Naive thymus-derived CD4-positive, alpha-beta T cell (primary cell): ENCODE measurements at regions not wholly inside any gene's neighbourhood (a gene's known extent, or its start where the extent isn't known, plus 50 kb on each side); places are given as distances from the start of the nearest gene placed in this dataset.

Experiments
- ATAC-seq: fragments of 150-1000 bp; cut with Tn5 transposase; 2 replicates; pipeline ENCODE4 v1.10.0; 2021; ENCODE audit warnings: mild to moderate bottlenecking, moderate library complexity
- CTCF ChIA-PET: fragments of 350-600 bp; sonication (Branson Sonifier 250); formaldehyde crosslinking; loops from one replicate; lab custom pipeline; 2021; ENCODE audit warnings: antibody characterized with exemption; lab: Charles Lee
- POLR2A ChIA-PET: fragments of 350-600 bp; sonication (Branson Sonifier 250); formaldehyde crosslinking; loops from one replicate; lab custom pipeline; 2021; ENCODE audit warnings: antibody characterized with exemption, inconsistent platforms; lab: Charles Lee
- DNase-seq, 9 donors: peaks; one replicate each; pipeline versions ENCODE4 v3.0.0 to v3.0.0-alpha.2; 2020 to 2022; ENCODE audit warnings: mixed read lengths in 1 of 9
- H3K27ac ChIP-seq: one replicate; pipeline ENCODE4 v1.7.0; 2013; ENCODE audit warnings: mild to moderate bottlenecking, low read depth, low read length, moderate library complexity
- H3K27me3 ChIP-seq, 2 donors: one replicate each; pipeline ENCODE4 v1.7.0; 2013; ENCODE audit warnings: low read length in 2 of 2, mild to moderate bottlenecking in 2 of 2, moderate library complexity in 2 of 2; ENCODE audit not compliant: control insufficient read depth in 2 of 2, insufficient read depth in 2 of 2
- H3K36me3 ChIP-seq, 3 experiments: 1 replicate in 2 of 3; 2 replicates in 1 of 3; pipeline ENCODE4 v1.7.0; 2013; ENCODE audit warnings: low read length in 3 of 3, mild to moderate bottlenecking in 3 of 3, moderate library complexity in 1 of 3; ENCODE audit not compliant: insufficient read depth in 3 of 3, control insufficient read depth in 2 of 3
- H3K4me1 ChIP-seq, 2 donors: one replicate each; pipeline ENCODE4 v1.7.0; 2013; ENCODE audit warnings: low read length in 2 of 2, mild to moderate bottlenecking in 2 of 2, moderate library complexity in 1 of 2; ENCODE audit not compliant: control insufficient read depth in 2 of 2, insufficient read depth in 2 of 2
- H3K4me3 ChIP-seq: 2 replicates; pipeline ENCODE4 v1.7.0; 2013; ENCODE audit warnings: mild to moderate bottlenecking, low read length
- H3K9me3 ChIP-seq, 3 experiments: 1 replicate in 2 of 3; 2 replicates in 1 of 3; pipeline ENCODE4 v1.7.0; 2013; ENCODE audit warnings: low read length in 3 of 3; ENCODE audit not compliant: control insufficient read depth in 2 of 3
- H3K27ac Mint-ChIP-seq, 9 donors: one replicate each; pipeline ENCODE4 v1.8.0; 2020 to 2022; ENCODE audit warnings: mixed read lengths in 9 of 9, mild to moderate bottlenecking in 8 of 9, moderate library complexity in 5 of 9, inconsistent platforms in 2 of 9
- H3K27me3 Mint-ChIP-seq, 5 donors: one replicate each; pipeline ENCODE4 v1.8.0; 2021 to 2022; ENCODE audit warnings: mixed read lengths in 5 of 5, mild to moderate bottlenecking in 1 of 5
- H3K36me3 Mint-ChIP-seq, 5 donors: one replicate each; pipeline ENCODE4 v1.8.0; 2020 to 2022; ENCODE audit warnings: mixed read lengths in 5 of 5, mild to moderate bottlenecking in 3 of 5, inconsistent platforms in 1 of 5
- H3K4me1 Mint-ChIP-seq, 7 donors: one replicate each; pipeline ENCODE4 v1.8.0; 2020 to 2022; ENCODE audit warnings: mixed read lengths in 7 of 7, mild to moderate bottlenecking in 3 of 7, inconsistent platforms in 1 of 7
- H3K4me3 Mint-ChIP-seq, 10 donors: one replicate each; pipeline ENCODE4 v1.8.0; 2020 to 2022; ENCODE audit warnings: mild to moderate bottlenecking in 10 of 10, mixed read lengths in 10 of 10, moderate library complexity in 6 of 10, inconsistent platforms in 2 of 10
- H3K9me3 Mint-ChIP-seq, 11 donors: one replicate each; pipeline ENCODE4 v1.8.0; 2020 to 2022; ENCODE audit warnings: mixed read lengths in 11 of 11, mild to moderate bottlenecking in 4 of 11, inconsistent platforms in 1 of 11, moderate library complexity in 1 of 11
- intact Hi-C, 2 donors: fragments of 100-400 bp; cut with micrococcal nuclease; formaldehyde crosslinking; loops; one replicate each; pipeline ENCODE4 v1.15.1; 2023

- Histone ChIP-seq H3K9me3 (no peaks in the 10 kb centered on the region), H3K36me3 (no peaks in the 10 kb centered on the region), H3K4me3 (no peak overlapping the region), H3K4me1 (peaks cover 4 to 8% of the 10 kb centered on the region in 2 donors), H3K27me3 (no peaks in the 10 kb centered on the region), H3K27ac (no peak overlapping the region)
- DNase-seq: no peak
- Mint-ChIP-seq H3K9me3 (peaks cover 0 to 14% (median 0%) of the 10 kb centered on the region in 11 donors), H3K4me1 (peaks cover 18 to 46% (median 39%) of the 10 kb centered on the region in 7 donors), H3K36me3 (peaks cover 0 to 11% (median 0%) of the 10 kb centered on the region in 5 donors), H3K27me3 (no peaks in the 10 kb centered on the region), H3K27ac (no peak overlapping the region), H3K4me3 (no peak overlapping the region)
- POLR2A ChIA-PET: no interaction called here
- ATAC-seq: no peak
- CTCF ChIA-PET: no interaction called here
- intact Hi-C loops: no loop called here
Measured at GRCh38 chr3:31403197-31403596, 129.5 kb upstream of the STT3B start.

DNA sequence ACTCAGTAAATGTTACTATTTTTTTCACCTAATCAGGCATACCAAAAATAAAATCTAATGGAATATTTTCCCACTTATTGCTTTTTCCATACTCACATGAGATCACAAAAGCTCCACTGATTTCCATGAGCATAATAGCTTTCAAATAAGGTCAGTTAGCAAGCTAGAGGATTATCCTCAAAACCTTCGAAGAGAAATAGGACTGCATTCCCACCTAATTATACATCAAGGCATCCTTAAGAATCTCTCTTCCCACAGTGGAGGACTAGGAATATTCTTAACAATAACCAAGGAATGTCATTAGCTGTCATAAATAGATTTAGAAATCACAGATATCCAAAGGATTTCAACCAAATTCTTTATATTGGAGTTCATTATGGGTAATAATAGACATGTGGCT lies 127.9 kb upstream of the STT3B start:
- no peaks in the 10 kb centered on the region for H3K36me3 ChIP-seq
- intact Hi-C loops: no loop called here
- Mint-ChIP-seq H3K4me3 (no peak overlapping the region), H3K9me3 (peaks cover 0 to 10% (median 0%) of the 10 kb centered on the region in 11 donors), H3K27ac (no peak overlapping the region), H3K4me1 (peaks cover 6 to 48% (median 38%) of the 10 kb centered on the region in 7 donors), H3K27me3 (no peaks in the 10 kb centered on the region), H3K36me3 (peaks cover 0 to 11% (median 0%) of the 10 kb centered on the region in 5 donors)
- no peak overlapping the region for H3K4me3 ChIP-seq
- no peak for DNase-seq
- no peak overlapping the region for H3K27ac ChIP-seq
- H3K4me1 ChIP-seq: peaks cover 0 to 1% of the 10 kb centered on the region in 2 donors
- ChIA-PET CTCF (interaction anchor here (0.9 kb wide), 1 partner anchor 60 kb away, joined by 3 read pairs; no protein-coding TSS in a partner anchor), POLR2A (interaction anchor here (1.5 kb wide), 1 partner anchor 10 kb away, joined by 3 read pairs; no protein-coding TSS in a partner anchor)
- ATAC-seq: no peak
- H3K9me3 ChIP-seq: no peaks in the 10 kb centered on the region
- H3K27me3 ChIP-seq: no peaks in the 10 kb centered on the region

DNA sequence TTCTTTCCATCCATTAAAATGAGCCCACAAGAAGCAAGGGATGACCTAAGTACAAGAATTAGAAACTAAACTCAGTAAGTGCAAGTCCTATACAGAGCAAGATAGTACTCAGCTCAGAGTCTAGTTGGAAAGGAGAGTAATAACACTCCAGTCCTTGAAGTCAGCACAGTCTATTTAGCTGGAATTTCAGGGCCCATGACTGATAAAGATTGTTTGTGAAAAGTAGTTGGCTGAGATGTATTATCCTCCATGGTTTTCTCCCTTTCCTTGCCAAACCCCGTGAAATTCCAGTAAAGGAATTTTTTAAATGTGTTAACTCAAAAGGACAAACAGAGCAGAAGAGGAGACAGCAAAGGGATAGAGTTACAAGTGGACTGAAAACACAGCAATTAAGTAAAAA lies 127.2 kb upstream of the STT3B start:
- H3K27me3 Mint-ChIP-seq: no peaks in the 10 kb centered on the region
- intact Hi-C loops: no loop called here
- H3K9me3 ChIP-seq: no peaks in the 10 kb centered on the region
- H3K36me3 ChIP-seq: no peaks in the 10 kb centered on the region
- peaks cover 4 to 43% (median 32%) of the 10 kb centered on the region in 7 donors for H3K4me1 Mint-ChIP-seq
- H3K9me3 Mint-ChIP-seq: peaks cover 0 to 8% (median 0%) of the 10 kb centered on the region in 11 donors
- ATAC-seq (no peak), DNase-seq (no peak)
- no peak overlapping the region for H3K4me3 Mint-ChIP-seq
- ChIA-PET CTCF (no interaction called here), POLR2A (interaction anchor here (1.5 kb wide), 1 partner anchor 10 kb away, joined by 3 read pairs; no protein-coding TSS in a partner anchor)
- no peak overlapping the region for H3K4me3 ChIP-seq
- no peak overlapping the region for H3K27ac ChIP-seq
- H3K27ac Mint-ChIP-seq: no peak overlapping the region
- no peaks in the 10 kb centered on the region for H3K27me3 ChIP-seq
- H3K4me1 ChIP-seq: no peaks in the 10 kb centered on the region
- H3K36me3 Mint-ChIP-seq: peaks cover 0 to 9% (median 0%) of the 10 kb centered on the region in 5 donors

GRCh38 chr3:31406896-31407295 lies 125.8 kb upstream of the STT3B start:
- H3K9me3 Mint-ChIP-seq: peaks cover 0 to 3% (median 0%) of the 10 kb centered on the region in 11 donors
- Histone ChIP-seq H3K4me3 (no peak overlapping the region), H3K9me3 (no peaks in the 10 kb centered on the region), H3K27ac (no peak overlapping the region), H3K4me1 (no peaks in the 10 kb centered on the region), H3K36me3 (no peaks in the 10 kb centered on the region), H3K27me3 (no peaks in the 10 kb centered on the region)
- H3K36me3 Mint-ChIP-seq: peaks cover 0 to 4% (median 0%) of the 10 kb centered on the region in 5 donors
- DNase-seq (no peak), ATAC-seq (no peak)
- CTCF ChIA-PET: no interaction called here
- intact Hi-C loops: no loop called here
- H3K4me1 Mint-ChIP-seq: peaks cover 4 to 32% (median 22%) of the 10 kb centered on the region in 7 donors
- POLR2A ChIA-PET: no interaction called here
- H3K4me3 Mint-ChIP-seq: no peak overlapping the region
- H3K27me3 Mint-ChIP-seq: peaks cover 0 to 4% (median 0%) of the 10 kb centered on the region in 5 donors
- no peak overlapping the region for H3K27ac Mint-ChIP-seq

DNA sequence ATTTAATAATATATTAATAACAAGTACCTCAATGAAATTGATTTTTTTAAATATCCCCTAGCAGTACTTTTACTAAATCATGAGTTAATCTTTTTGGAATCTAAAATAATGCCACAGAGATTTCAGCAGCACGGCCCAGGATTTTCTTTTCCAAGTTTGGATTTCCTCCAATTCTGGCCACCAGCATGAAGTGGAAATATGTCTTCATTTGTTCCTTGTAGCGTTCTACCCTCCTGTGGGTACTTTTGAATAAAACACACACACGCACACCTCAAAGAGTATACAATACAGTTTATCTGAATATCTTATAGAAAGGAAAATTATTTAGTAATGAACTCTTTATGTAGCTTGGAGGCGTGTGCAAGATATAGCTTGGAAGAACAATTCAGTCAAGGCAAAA lies 125.1 kb upstream of the STT3B start:
- no peak overlapping the region for H3K27ac Mint-ChIP-seq
- Histone ChIP-seq H3K27me3 (no peaks in the 10 kb centered on the region), H3K4me1 (no peaks in the 10 kb centered on the region), H3K36me3 (no peaks in the 10 kb centered on the region), H3K9me3 (no peaks in the 10 kb centered on the region), H3K4me3 (no peak overlapping the region), H3K27ac (no peak overlapping the region)
- ChIA-PET POLR2A (no interaction called here), CTCF (no interaction called here)
- intact Hi-C loops: loop anchor here in 1 of 2 donors (2.0 kb wide), 1 partner anchor 13 kb away; no protein-coding TSS in a partner anchor
- H3K4me1 Mint-ChIP-seq: peaks cover 4 to 25% (median 19%) of the 10 kb centered on the region in 7 donors
- DNase-seq (no peak), ATAC-seq (no peak)
- peaks cover 0 to 6% (median 0%) of the 10 kb centered on the region in 5 donors for H3K27me3 Mint-ChIP-seq
- H3K9me3 Mint-ChIP-seq: peaks cover 0 to 3% (median 0%) of the 10 kb centered on the region in 11 donors
- H3K4me3 Mint-ChIP-seq: no peak overlapping the region
- H3K36me3 Mint-ChIP-seq: peaks cover 0 to 4% (median 0%) of the 10 kb centered on the region in 5 donors

GRCh38 chr3:31408720-31409119 lies 124.0 kb upstream of the STT3B start:
- no peak for DNase-seq
- H3K27ac ChIP-seq: no peak overlapping the region
- H3K4me1 ChIP-seq: no peaks in the 10 kb centered on the region
- POLR2A ChIA-PET: no interaction called here
- Mint-ChIP-seq H3K27ac (peak overlapping the region in 1 of 9 donors; percentile 55), H3K9me3 (peaks cover 0 to under 1% (median 0%) of the 10 kb centered on the region in 11 donors), H3K27me3 (peaks cover 0 to 6% (median 0%) of the 10 kb centered on the region in 5 donors), H3K36me3 (peaks cover 0 to 2% (median 0%) of the 10 kb centered on the region in 5 donors), H3K4me3 (no peak overlapping the region), H3K4me1 (peaks cover 4 to 25% (median 19%) of the 10 kb centered on the region in 7 donors)
- no peaks in the 10 kb centered on the region for H3K36me3 ChIP-seq
- intact Hi-C loops: loop anchor here in 1 of 2 donors (2.0 kb wide), 1 partner anchor 14 kb away; no protein-coding TSS in a partner anchor
- no peaks in the 10 kb centered on the region for H3K27me3 ChIP-seq
- CTCF ChIA-PET: no interaction called here
- no peak for ATAC-seq
- no peak overlapping the region for H3K4me3 ChIP-seq
- H3K9me3 ChIP-seq: no peaks in the 10 kb centered on the region

DNA sequence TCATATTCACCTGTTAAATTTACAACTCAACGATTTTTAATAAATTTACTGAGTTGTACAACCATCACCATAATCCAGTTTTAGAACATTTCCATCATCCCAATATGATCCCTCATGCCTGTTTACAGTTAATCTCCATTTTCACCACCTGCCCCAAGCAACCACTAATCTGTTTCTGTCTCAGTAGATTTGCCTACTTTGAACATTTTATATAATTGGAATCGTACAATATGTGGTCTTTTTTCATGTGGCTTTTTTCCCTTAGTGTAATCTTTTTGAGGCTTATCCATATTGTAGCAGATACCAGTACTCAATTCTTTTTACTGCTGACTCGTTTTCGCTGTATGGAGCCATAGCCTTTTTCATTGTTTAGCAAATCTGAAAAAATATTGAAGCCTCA lies 123.3 kb upstream of the STT3B start:
- H3K9me3 Mint-ChIP-seq: no peaks in the 10 kb centered on the region
- H3K27ac Mint-ChIP-seq: no peak overlapping the region
- H3K4me1 ChIP-seq: no peaks in the 10 kb centered on the region
- H3K4me1 Mint-ChIP-seq: peaks cover 4 to 25% (median 19%) of the 10 kb centered on the region in 7 donors
- H3K4me3 Mint-ChIP-seq: no peak overlapping the region
- peaks cover 0 to 1% (median 0%) of the 10 kb centered on the region in 5 donors for H3K36me3 Mint-ChIP-seq
- intact Hi-C loops: loop anchor here in 1 of 2 donors (2.0 kb wide), 1 partner anchor 15 kb away; no protein-coding TSS in a partner anchor
- H3K27me3 ChIP-seq: no peaks in the 10 kb centered on the region
- POLR2A ChIA-PET: no interaction called here
- CTCF ChIA-PET: no interaction called here
- no peak overlapping the region for H3K4me3 ChIP-seq
- H3K36me3 ChIP-seq: no peaks in the 10 kb centered on the region
- no peaks in the 10 kb centered on the region for H3K9me3 ChIP-seq
- H3K27ac ChIP-seq: no peak overlapping the region
- DNase-seq (no peak), ATAC-seq (no peak)
- peaks cover 0 to 6% (median 0%) of the 10 kb centered on the region in 5 donors for H3K27me3 Mint-ChIP-seq
